HepG2 (cell line): ENCODE measurements at regions not wholly inside any gene's neighbourhood (a gene's known extent, or its start where the extent isn't known, plus 50 kb on each side); places are given as distances from the start of the nearest gene placed in this dataset.

ENCODE experiments used
- ATAC-seq: fragments of 200-7000 bp; cut with Tn5 transposase; 3 replicates; pipeline ENCODE4 v1.9.1; 2020; ENCODE audit warnings: mild to moderate bottlenecking, moderate library complexity
- BruUV-seq: library from RNA; stranded (reverse); fragments of 400-500 nt; replicated peaks from 2 replicates; lab custom pipeline; 2021; lab: Mats Ljungman, UMichigan
- CTCF ChIA-PET: fragments of 300-600 bp; formaldehyde crosslinking; extraction: SDS; loops from one replicate; lab custom pipeline; 2021; ENCODE audit warnings: low total read pairs, inconsistent platforms, low intra/inter-chr PET ratio; lab: Yijun Ruan, JAX
- POLR2A ChIA-PET: fragments of 350-600 bp; sonication (Branson Sonifier 250); formaldehyde crosslinking; loops from one replicate; lab custom pipeline; 2020; ENCODE audit warnings: antibody characterized with exemption, inconsistent platforms; lab: Yijun Ruan, JAX
- DNase-seq: peaks from one replicate; pipeline ENCODE4 v3.0.0-alpha.2; 2015; ENCODE audit warnings: low spot score
- FAIRE-seq: peaks from 3 replicates; lab custom pipeline; 2011; peaks lifted over from hg19 to GRCh38; lab: Jason Lieb, UNC
- H2AFZ ChIP-seq: one replicate; pipeline ENCODE4 v1.6.1; 2011; ENCODE audit warnings: low read length, inconsistent platforms
- H3K27ac ChIP-seq: fragments of 300-600 bp; 3 replicates; pipeline ENCODE4 v1.8.0; 2011; ENCODE audit warnings: mixed run types, mild to moderate bottlenecking, mixed read lengths, low read length, inconsistent platforms; ENCODE audit not compliant: insufficient read depth; ENCODE audit errors: extremely low read length
- H3K27me3 ChIP-seq, 2 experiments: fragments of 200-600 bp in 1 of 2; 2 replicates in 1 of 2; 3 replicates in 1 of 2; pipeline versions ENCODE4 v1.6.0 to v1.8.0; 2011; ENCODE audit warnings: low read length in 2 of 2, mild to moderate bottlenecking in 2 of 2, moderate library complexity in 2 of 2, inconsistent platforms in 1 of 2; ENCODE audit not compliant: insufficient read depth in 2 of 2, control insufficient read depth in 1 of 2
- H3K36me3 ChIP-seq, 2 experiments: fragments of 200-600 bp in 1 of 2; replicated peaks in 1 of 2; 2 replicates in 1 of 2; 3 replicates in 1 of 2; pipeline versions ENCODE4 v1.5.1 to v1.8.0; 2011; ENCODE audit warnings: low read length in 2 of 2, inconsistent platforms in 1 of 2; ENCODE audit not compliant: insufficient read depth in 2 of 2, control insufficient read depth in 1 of 2
- H3K4me1 ChIP-seq: 2 replicates; pipeline ENCODE4 v1.5.1; 2012; ENCODE audit warnings: low read length, inconsistent platforms; ENCODE audit not compliant: insufficient read depth
- H3K4me2 ChIP-seq: 2 replicates; pipeline ENCODE4 v1.6.0; 2011; ENCODE audit warnings: low read depth, low read length, inconsistent platforms
- H3K4me3 ChIP-seq, 3 experiments: fragments of 200-600 bp in 1 of 3; sonication (generic), shearing (Covaris generic) in 1 of 3; replicated peaks in 1 of 3; 2 replicates each; pipeline ENCODE4 v1.5.1; 2011 to 2016; ENCODE audit warnings: low read length in 3 of 3, inconsistent platforms in 2 of 3, low read depth in 2 of 3, mild to moderate bottlenecking in 2 of 3, control low read depth in 1 of 3, mixed read lengths in 1 of 3; ENCODE audit not compliant: insufficient read depth in 1 of 3
- H3K79me2 ChIP-seq: one replicate; pipeline ENCODE4 v1.6.1; 2011; ENCODE audit warnings: low read length, inconsistent platforms; ENCODE audit not compliant: insufficient read depth
- H3K9ac ChIP-seq: 2 replicates; pipeline ENCODE4 v1.6.0; 2011; ENCODE audit warnings: mild to moderate bottlenecking, low read depth, low read length, inconsistent platforms; ENCODE audit not compliant: insufficient read depth
- H3K9me3 ChIP-seq: 2 replicates; pipeline ENCODE4 v1.5.1; 2012; ENCODE audit warnings: mild to moderate bottlenecking, low read length
- H4K20me1 ChIP-seq: 2 replicates; pipeline ENCODE4 v1.6.0; 2011; ENCODE audit warnings: inconsistent platforms, mild to moderate bottlenecking, low read length, moderate library complexity; ENCODE audit not compliant: insufficient read depth
- NFE2L2 ChIP-seq: fragments of 150-350 bp; IDR thresholded peaks from 2 replicates; pipeline ENCODE4 v1.6.1; 2014; ENCODE audit warnings: low read length
- REXO4 ChIP-seq: sonication (generic); formaldehyde crosslinking; IDR thresholded peaks from 2 replicates; pipeline ENCODE4 v1.8.0; 2022; ENCODE audit warnings: missing genetic modification reagents, mild to moderate bottlenecking, borderline replicate concordance
- WGBS: methylation state at CpG from one replicate; pipeline ENCODE4 v1.1.6; 2017; ENCODE audit warnings: low lambda C conversion rate; 5-methylcytosine and 5-hydroxymethylcytosine counted together
- in situ Hi-C: cut with HindIII; loops from 2 replicates; pipeline ENCODE4 v1.10.0; 2017; ENCODE audit warnings: low pct_unique_long_range_greater_than_20kb; ENCODE audit not compliant: extremely low pct_ligation_motif_present
- intact Hi-C: fragments of 100-400 bp; cut with micrococcal nuclease; formaldehyde crosslinking; loops from one replicate; pipeline ENCODE4 v1.10.0; 2022; ENCODE audit not compliant: unreplicated experiment
- TF ChIP-seq, protein P1 (sequence below): sonication (generic); formaldehyde crosslinking; IDR thresholded peaks from 2 replicates; pipeline ENCODE4 v1.5.0; 2020; ENCODE audit warnings: missing genetic modification reagents, mild to moderate bottlenecking, borderline replicate concordance
- TF ChIP-seq, protein P2 (sequence below): sonication (generic); formaldehyde crosslinking; IDR thresholded peaks from 2 replicates; pipeline ENCODE4 v1.8.0; 2022; ENCODE audit warnings: mild to moderate bottlenecking, missing genetic modification reagents, borderline replicate concordance

DNA sequence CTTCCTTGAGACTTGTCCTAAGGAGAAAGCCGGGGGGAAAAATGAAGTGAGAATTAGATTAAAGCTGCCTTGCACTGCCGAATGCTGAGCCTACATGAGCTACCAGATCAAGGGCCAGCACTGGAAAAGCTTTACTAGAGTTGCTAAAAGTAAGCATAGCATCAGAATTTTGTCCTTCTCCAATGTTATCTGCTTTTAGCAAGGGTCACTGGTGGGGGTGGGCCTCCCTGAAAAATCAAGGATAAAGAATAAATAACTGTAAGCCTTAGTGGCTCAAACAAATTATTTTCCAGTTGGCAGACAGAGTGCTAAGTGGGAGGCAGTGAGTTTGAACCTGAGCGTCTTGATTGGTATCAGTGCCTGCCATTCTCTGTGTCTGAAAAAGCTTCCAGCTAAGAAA is 310.5 kb upstream of the PITX2 start (continued):
- TF ChIP-seq, protein P1, sequence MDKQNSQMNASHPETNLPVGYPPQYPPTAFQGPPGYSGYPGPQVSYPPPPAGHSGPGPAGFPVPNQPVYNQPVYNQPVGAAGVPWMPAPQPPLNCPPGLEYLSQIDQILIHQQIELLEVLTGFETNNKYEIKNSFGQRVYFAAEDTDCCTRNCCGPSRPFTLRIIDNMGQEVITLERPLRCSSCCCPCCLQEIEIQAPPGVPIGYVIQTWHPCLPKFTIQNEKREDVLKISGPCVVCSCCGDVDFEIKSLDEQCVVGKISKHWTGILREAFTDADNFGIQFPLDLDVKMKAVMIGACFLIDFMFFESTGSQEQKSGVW (CRISPR knock-in tag): no peak
- TF ChIP-seq, protein P2, sequence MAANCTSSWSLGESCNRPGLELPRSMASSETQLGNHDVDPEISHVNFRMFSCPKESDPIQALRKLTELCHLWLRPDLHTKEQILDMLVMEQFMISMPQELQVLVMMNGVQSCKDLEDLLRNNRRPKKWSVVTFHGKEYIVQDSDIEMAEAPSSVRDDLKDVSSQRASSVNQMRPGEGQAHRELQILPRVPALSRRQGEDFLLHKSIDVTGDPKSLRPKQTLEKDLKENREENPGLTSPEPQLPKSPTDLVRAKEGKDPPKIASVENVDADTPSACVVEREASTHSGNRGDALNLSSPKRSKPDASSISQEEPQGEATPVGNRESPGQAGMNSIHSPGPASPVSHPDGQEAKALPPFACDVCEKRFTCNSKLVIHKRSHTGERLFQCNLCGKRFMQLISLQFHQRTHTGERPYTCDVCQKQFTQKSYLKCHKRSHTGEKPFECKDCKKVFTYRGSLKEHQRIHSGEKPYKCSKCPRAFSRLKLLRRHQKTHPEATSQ: no peak
- TF ChIP-seq REXO4: no peak

DNA sequence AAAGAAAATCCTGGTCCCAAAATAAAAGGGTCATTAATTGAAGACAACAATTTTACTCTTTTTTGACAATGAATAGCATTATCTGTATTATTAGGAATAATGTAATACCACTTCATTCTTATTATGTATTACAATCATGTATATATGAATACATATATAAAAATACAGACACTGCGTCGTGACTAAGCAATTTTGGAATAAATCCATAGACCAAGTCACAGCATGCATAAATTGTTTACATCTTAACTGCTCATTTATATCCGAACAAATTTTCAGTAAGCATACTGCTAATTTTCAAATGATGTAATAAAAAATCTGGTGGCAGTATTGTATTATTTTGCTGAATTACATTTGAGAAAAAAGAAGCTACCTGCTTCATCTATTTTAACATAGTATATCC is 321.6 kb upstream of the PITX2 start:
- TF ChIP-seq, protein P2: no peak
- peak; percentile 58 for TF ChIP-seq NFE2L2
- H4K20me1 ChIP-seq: no peaks in the 10 kb centered on the region
- no peak for ATAC-seq
- intact Hi-C loops: no loop called here
- H3K79me2 ChIP-seq: no peaks in the 10 kb centered on the region
- H3K4me1 ChIP-seq: no peaks in the 10 kb centered on the region
- POLR2A ChIA-PET: no interaction called here
- CTCF ChIA-PET: no interaction called here
- BruUV-seq: no TSS peak
- no peaks in the 10 kb centered on the region for H3K27me3 ChIP-seq
- FAIRE-seq: no peak
- WGBS: under 1% methylated on average over 3 of the region's 3 CpGs
- no peak overlapping the region for H3K4me2 ChIP-seq
- no peaks in the 10 kb centered on the region for H3K36me3 ChIP-seq
- H2AFZ ChIP-seq: no peak overlapping the region
- H3K27ac ChIP-seq: no peak overlapping the region
- H3K9ac ChIP-seq: no peak overlapping the region
- H3K4me3 ChIP-seq: no peak overlapping the region
- H3K9me3 ChIP-seq: no peaks in the 10 kb centered on the region
- in situ Hi-C loops: no loop called here
- no peak for DNase-seq
